GM20431 (cell line): ENCODE measurements at regions not wholly inside any gene's neighbourhood (a gene's known extent, or its start where the extent isn't known, plus 50 kb on each side); places are given as distances from the start of the nearest gene placed in this dataset.

Source experiments
- in situ Hi-C: fragments of 300-500 bp; cut with MseI, MboI; formaldehyde crosslinking; loops from one replicate; pipeline ENCODE4 v1.15.0; 2020; ENCODE audit warnings: low sequenced_read_pairs; ENCODE audit not compliant: unreplicated experiment

DNA sequence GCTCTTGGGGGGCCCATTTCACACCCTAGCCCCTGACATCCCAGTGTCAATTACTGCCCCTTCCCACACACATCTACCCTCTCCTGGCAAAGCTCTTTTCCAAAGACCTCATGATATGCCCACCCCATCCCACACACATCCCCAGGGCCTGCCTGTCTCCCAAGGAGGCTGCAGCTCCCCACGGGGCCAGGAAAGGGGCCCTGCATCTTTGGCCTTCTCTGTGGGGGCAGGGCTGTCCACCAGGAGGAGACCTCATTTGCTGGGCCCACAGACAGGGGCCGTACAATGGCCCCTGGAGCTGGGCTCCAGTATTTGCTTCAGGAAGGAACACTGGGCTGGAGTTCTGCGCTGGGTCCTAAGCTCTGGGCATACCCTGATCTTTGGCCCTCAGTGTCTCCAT lies 65.6 kb upstream of the RUNX3 start:
- in situ Hi-C loops: no loop called here

DNA sequence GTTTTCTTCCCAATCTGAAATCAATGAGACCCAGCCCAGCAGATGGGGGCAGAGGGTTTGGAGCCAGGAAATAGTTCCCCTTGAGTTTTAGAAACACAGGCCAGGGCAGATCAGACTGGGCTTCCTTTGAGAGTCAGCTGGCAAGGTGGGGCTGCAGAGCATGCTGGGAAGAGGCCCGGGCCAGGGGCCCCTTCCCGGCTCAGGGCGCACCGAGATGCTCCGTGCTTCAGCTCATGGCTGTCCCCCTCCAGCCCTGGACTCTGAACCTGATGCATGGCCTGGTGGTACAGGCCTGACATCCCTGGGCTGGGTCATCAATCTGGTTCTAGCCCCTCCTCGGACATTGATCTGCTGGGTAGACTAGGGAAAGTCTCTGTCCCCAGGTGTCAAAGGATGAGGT lies 65.1 kb upstream of the RUNX3 start:
- in situ Hi-C loops: no loop called here

DNA sequence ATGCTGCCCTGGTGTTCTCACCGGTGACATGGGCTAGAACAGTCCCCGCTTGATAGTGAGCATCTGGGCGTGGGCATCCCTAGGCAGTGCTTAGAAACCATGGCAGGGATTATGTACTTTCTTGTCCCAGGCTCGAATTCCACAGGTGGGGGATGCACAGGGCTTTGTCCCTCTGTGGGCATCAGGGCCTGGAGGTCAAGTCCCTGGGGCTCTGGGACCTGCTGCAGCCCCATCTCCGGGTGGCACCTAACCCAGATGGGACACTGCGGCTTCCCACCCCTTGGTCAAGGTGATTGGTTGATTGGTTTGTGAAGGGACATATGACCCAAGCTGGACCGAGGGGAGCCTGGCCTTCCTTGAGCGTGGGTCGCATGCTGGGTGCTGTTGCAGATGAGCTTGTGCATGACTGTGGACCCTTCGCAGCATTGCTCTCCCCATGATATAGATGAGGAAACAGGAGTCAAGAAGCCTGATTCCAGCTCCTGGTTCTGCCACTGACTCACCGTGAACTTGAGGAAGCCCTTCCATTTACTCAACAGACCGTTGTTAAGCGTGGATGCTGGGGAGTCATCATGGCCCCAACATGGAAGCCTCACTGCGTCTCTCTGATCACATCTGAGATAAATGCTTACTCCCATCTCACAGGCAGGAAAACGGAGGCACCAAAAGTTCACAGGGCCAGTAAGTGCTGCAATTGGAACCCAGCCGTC lies 64.0 kb upstream of the RUNX3 start:
- in situ Hi-C loops: no loop called here

- in situ Hi-C loops: no loop called here
Observed at GRCh38 chr1:24992761-24993211, 62.7 kb upstream of the RUNX3 start.

GRCh38 chr1:24992124-24992760 lies 62.2 kb upstream of the RUNX3 start:
- in situ Hi-C loops: no loop called here

GRCh38 chr1:24991697-24992096 lies 61.6 kb upstream of the RUNX3 start:
- in situ Hi-C loops: no loop called here

DNA sequence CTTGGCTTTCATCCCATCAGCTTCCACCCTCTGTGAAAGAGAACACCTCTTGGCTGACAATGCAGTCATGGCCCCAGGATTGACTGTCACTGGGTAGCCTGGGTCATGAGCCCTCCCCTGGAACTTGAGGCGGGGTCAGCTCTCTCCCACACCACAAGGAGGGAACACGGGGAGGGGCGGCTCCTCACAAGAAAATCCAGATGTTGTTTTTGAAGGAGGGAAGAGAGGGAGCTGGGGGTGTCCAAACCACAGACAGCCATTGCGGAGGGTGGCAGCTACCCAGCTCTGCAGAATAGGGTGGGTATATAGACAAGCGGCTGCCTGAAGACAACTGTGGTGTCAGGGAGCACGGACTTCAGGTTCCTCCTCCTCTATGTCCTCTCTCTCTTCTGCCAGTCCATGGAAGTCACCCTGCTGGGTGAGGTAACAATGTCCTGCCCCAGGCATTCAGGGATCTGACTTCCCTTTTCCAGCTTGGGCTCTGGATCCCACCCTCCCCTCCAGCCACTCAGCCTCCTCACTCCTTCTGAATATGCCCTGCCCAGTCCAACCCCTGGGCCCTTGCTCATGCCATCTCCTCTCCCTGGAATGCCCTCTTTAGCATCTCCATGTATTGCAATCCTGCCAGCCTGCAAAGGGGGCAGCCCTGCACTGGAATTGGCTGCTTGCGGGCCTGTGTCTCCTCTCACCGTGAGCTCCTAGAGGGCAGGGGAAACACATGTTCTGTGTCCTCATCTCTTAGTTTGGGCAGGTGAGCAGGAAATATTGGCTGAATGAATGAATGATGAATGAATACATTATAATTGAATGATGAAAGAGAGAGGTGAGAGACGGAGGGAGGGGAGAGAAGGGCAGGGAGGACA lies 60.9 kb upstream of the RUNX3 start:
- in situ Hi-C loops: no loop called here

DNA sequence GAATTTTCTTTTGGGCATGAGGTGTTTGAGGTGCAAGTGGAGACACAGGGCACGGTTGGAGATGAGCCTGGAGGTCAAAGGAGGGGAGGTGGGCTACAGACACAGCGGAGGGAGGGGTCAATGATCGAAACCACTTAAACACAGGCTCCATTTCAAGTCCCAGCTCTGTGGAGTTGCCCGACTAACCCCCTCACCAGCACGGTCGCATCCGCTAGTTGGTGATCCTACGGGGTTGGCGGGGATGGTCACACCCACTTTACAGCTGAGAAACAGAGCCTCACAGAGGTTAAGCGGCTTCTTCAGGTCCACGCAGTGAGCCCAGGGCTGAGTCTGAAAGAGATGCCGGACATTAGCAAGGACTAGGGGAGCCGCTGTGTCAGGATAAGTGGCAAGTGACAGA lies 60.1 kb upstream of the RUNX3 start:
- in situ Hi-C loops: no loop called here

GRCh38 chr1:24989082-24989481 lies 59.0 kb upstream of the RUNX3 start:
- in situ Hi-C loops: no loop called here

- in situ Hi-C loops: no loop called here
Observed at GRCh38 chr1:24988558-24988912, 58.5 kb upstream of the RUNX3 start.

- in situ Hi-C loops: no loop called here
Observed at GRCh38 chr1:24987875-24988557, 57.9 kb upstream of the RUNX3 start.

- in situ Hi-C loops: no loop called here
Observed at GRCh38 chr1:24987424-24987823, 57.3 kb upstream of the RUNX3 start.

DNA sequence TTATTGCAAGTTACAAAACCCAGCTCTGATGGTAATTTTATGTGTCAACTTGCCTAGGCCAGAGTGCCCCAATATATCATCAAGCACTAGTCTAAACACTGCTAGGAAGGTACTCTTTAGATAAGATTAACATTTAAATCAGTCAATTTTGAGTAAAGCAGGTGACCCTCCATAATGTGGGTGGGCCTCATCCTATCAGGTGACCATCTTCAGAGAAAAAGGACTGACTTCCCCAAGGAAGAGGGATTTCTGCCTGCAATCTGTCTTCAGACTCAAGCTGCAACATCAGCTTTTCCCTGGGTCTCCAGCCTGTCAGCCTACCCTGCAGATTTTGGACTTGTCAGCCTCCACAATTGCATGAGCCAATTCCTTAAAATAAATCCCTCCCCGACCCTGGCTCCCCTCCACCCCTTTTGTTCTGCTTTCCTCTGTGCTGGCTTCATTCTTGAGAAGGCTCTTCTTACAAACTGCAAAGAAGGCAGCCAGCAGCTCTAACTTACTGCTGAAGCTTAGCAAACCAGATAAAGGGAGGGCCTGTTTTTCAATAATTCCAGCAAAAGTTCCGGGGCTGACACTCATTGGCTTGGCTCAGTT lies 56.4 kb upstream of the RUNX3 start:
- in situ Hi-C loops: no loop called here

GRCh38 chr1:24985737-24986136 lies 55.7 kb upstream of the RUNX3 start:
- in situ Hi-C loops: no loop called here

GRCh38 chr1:24984800-24985522 lies 54.9 kb upstream of the RUNX3 start:
- in situ Hi-C loops: no loop called here

- in situ Hi-C loops: no loop called here
Observed at GRCh38 chr1:24984300-24984699, 54.2 kb upstream of the RUNX3 start.

DNA sequence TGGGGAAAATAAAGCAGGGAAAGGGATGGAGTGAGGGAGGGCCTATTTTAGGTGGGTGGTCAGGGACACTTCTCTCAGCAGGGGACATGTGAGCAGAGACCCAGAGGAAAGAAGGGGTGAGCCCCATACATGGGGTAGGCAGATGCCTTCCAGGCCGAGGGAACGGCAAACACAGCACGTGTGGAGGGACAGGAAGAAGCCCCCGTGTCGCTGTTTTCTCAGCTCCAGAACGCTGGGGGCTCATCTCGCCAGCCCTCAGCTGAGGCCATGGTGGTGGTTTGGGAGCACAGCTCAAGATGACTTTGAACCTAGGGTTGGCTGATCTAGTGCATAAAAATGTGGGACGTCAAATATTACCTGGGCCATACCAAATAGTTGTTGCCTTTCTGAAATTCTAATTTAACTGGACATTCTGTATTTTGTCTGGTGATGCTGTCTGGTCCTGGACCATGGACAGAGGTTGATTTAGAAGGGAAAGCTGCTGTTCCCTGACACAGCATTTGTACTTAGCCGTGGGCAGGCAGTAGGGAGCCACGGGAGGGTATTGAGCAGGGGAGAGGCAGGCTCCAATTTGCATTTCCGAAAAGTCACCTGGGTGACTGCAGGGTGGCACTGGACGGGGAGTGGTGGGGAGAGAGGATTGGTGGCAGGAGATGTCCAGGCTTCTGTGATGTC lies 53.1 kb upstream of the RUNX3 start:
- in situ Hi-C loops: no loop called here

DNA sequence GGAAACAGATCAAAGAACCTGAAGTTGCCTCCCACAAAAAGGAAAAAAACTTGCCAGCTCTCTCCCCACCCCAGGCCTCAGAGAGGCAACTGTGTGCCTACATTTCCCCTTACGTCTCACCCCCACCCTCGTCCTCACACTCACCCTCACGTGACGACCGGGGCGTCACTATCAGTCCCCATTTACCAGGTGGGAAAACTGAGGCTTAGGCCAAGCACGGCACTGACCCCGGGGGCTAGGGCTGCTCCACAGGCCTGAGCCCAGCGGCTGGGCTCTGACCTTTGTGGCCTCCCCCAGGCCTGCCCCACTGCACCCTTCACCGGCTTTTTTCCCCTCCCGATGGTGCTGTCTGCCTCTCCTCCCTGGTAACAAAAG lies 51.5 kb upstream of the RUNX3 start:
- in situ Hi-C loops: no loop called here
